Keratinocyte (primary cell): ENCODE measurements at regions not wholly inside any gene's neighbourhood (a gene's known extent, or its start where the extent isn't known, plus 50 kb on each side); places are given as distances from the start of the nearest gene placed in this dataset.

ENCODE experiments used
- CTCF ChIP-seq, 3 experiments: IDR thresholded peaks in 1 of 3; conservative IDR thresholded peaks in 1 of 3; optimal IDR thresholded peaks in 1 of 3; 2 replicates in 2 of 3; 3 replicates in 1 of 3; pipeline versions ENCODE3 to v1.5.1; 2011; ENCODE audit warnings: low read length in 3 of 3, mild to moderate bottlenecking in 3 of 3, moderate library complexity in 2 of 3, control low read depth in 1 of 3, inconsistent platforms in 1 of 3; ENCODE audit not compliant: insufficient read depth in 2 of 3; ENCODE audit errors: extremely low read depth in 1 of 3
- EZH2 ChIP-seq: IDR thresholded peaks from one replicate; pipeline ENCODE4 v1.6.1; 2012; ENCODE audit warnings: inconsistent platforms, mild to moderate bottlenecking, low read length, moderate library complexity

GRCh38 chr5:98016771-98017170 lies 756.7 kb upstream of the RGMB start:
- TF ChIP-seq CTCF (optimal IDR thresholded peaks at IDR 0.05 in 1 of 3, IDR thresholded peaks at IDR 0.05 in 1 of 3, conservative IDR thresholded peaks at IDR 0.05 in 1 of 3; ENCODE audit: extremely low read depth in 1 of 3, insufficient read depth in 2 of 3, low read length in 3 of 3) (no peak), EZH2 (no peak)
